HG03095 (cell line): ENCODE measurements at regions not wholly inside any gene's neighbourhood (a gene's known extent, or its start where the extent isn't known, plus 50 kb on each side); places are given as distances from the start of the nearest gene placed in this dataset.

Experiments
- ATAC-seq: cut with Tn5 transposase; IDR thresholded peaks from one replicate; pipeline ENCODE4 v1.9.1; 2021; ENCODE audit warnings: moderate library complexity; ENCODE audit not compliant: unreplicated experiment

GRCh38 chr5:27706832-27707231 lies 668.4 kb upstream of the CDH9 start:
- ATAC-seq, result no peak

DNA sequence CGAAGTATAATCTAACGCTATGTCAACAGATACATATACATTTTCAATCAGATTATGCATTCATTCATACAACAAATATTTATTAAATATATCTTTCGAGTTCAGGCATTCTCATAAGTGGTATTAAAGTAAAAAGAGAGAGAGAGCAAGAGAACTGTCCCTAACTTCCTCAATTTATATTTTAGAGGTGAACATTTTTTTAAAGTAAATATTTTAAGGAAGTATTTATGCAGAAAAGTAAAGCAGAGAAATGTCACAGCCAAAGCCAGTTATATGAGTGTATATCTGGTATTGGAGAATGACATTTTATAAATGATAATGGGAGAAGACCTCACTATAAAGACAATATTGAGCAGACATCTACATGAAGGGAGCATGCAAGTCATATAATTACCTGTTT lies 667.3 kb upstream of the CDH9 start:
- ATAC-seq, result no peak

- no peak for ATAC-seq
Measured at GRCh38 chr5:27701931-27702903, 663.8 kb upstream of the CDH9 start.

DNA sequence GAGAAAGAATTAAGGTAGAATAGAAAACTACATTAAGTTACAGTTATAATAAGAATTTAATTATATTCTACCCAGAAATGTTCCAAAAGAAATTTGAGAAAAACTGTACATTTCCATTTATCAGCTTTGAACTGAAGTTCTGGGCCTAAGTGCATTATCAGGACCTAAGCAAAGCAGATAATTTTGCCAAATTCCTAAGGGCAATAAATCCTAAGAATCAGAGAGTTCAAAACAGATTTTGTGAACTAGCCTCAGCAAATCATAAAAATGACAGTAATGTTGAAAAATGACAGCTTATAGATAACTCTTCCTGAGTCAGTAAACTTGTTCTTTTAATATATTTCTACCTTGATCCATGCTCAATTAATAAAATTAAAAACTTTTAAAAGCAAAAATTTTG lies 662.1 kb upstream of the CDH9 start:
- no peak for ATAC-seq

DNA sequence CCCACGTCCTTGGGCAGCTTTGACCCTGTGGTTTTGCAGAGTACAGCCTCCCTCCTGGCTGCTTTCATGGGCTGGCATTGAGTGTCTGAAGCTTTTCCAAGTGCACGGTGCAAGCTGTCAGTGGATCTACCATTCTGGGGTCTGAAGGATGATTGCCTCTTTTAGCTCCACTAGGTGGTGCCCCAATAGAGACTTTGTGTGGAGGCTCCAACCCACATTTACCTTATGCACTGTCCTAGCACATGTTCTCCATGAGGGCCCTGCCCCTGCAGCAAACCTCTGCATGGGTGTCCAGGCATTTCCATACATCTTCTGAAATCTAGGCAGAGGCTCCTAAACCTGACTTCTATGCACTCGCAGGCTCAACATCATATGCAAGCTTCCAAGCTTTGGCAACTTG lies 644.2 kb upstream of the CDH9 start:
- no peak for ATAC-seq

DNA sequence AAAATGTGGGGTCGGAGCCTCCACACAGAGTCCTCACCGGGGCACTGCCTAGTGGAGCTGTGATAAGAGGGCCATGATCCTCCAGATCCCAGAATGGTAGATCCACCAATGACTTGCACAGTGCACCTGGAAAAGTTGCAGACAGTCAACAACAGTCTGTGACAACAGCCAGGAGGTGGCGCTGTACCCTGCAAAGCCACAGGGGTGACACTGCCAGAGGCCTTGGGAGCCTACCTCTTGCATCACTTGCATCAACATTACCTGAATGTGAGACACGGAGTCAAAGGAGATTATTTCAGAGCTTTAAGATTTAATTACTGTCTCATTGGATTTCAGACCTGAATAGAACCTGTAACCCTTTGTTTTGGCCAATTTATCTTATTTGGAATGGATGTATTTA lies 614.1 kb upstream of the CDH9 start:
- ATAC-seq, result no peak

DNA sequence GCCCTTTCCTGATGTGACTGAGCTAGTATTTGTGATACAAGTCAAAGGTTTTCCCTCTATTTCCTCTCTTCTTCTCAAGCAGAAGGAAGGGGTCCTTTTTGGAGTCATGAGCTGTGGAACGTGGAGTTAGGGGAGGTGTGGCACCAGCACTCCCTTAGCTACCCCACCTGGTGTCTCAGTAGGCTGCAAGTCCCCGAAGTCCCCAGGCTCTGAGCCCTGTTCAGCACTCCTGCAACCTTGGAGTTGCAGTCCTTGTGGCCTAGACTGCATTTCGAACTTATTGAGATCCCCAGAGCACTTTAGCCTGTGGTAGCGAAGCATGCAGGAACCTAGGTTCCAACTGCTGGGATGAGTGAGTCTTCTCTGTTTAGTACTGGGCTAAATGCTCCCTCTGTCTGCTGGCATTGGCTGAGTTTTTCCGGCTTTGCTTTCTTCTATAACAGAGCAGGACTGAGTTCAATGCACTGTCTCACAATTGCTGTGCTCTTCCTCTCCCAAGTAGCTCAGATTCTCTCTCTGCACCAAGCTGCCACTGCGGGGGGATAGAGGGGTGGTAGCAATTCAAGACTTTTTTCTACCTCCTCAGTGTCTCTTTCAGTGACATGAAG lies 600.7 kb upstream of the CDH9 start:
- ATAC-seq, result no peak

DNA sequence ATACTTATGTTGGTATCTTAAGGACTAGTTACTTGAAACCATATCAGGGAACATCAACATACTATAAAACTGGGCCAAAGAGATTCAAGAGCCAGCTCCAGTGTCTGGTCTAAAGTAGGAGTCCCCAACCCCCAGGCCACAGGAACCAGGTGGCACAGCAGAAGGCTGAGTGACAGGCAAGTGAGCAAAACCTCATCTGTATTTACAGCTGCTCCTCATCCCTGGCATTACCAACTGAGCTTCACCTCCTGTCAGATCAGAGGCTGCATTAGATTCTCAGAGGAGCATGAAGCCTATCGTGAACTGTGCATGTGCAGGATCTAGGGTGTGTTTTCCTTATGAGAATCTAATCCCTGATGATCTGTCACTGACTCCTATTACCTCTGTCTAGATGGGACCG lies 581.6 kb upstream of the CDH9 start:
- no peak for ATAC-seq

- ATAC-seq, result no peak
Measured at GRCh38 chr5:27612161-27612560, 573.8 kb upstream of the CDH9 start.

- no peak for ATAC-seq
Measured at GRCh38 chr5:27608992-27609391, 570.6 kb upstream of the CDH9 start.

DNA sequence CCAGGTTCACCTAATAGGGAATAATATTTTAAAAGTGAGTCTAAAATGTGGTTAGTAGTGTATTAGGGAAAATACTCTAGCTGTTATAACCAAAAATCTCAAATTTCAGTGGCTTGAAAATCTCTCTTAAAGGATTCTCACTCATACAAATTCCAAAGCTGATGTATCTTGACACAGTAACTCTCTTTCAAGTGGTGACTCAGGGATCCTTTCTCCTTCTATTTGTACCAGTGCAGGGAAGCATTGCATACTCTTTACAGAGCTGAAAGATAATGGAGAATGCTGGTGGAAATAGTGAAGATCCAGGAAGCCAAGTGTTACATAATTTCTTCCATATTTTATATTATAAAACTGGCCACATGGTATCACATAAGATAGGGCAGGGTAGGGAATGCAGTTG lies 560.2 kb upstream of the CDH9 start:
- ATAC-seq, result no peak

DNA sequence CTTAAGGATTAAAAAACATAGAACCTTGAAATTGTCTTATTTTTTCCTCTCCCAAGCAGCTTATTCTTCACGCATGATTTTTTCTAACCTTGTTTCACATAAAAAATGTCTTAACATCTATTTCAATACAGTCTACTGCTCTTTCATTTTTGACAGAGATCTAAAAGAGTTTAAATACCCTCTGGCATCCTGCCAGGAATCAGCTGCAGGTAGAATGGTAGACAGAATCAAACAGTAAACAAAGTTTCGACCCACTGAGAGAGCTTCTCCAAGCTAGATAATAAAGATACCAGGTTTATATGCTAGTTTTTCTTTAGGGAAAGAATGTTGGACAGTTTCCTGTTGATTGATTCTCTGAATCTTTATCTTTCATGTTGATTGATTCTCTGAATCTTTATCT lies 555.8 kb upstream of the CDH9 start:
- ATAC-seq, result no peak

- ATAC-seq, result no peak
Measured at GRCh38 chr5:27592231-27592630, 553.8 kb upstream of the CDH9 start.

- no peak for ATAC-seq
Measured at GRCh38 chr5:27590503-27590902, 552.1 kb upstream of the CDH9 start.

DNA sequence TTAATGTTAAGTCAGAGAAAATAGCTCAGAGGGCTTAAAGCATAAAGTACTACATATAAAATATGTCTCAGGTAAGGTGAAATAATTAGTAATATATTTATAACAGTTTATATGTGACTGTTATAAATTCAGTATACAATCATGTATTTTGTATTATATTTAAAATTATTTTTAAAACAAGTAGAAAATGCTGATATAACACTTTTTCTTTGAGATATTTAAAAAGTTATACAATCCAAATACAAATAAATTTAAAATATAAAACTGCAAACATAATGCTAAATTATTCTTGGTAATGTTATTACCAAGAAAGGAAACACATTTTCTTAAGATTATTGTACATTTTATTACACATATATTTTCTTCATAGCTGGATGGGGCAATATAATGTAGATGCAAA lies 539.9 kb upstream of the CDH9 start:
- no peak for ATAC-seq

- no peak for ATAC-seq
Measured at GRCh38 chr5:27571681-27572080, 533.3 kb upstream of the CDH9 start.

GRCh38 chr5:27568811-27569210 lies 530.4 kb upstream of the CDH9 start:
- ATAC-seq, result no peak

DNA sequence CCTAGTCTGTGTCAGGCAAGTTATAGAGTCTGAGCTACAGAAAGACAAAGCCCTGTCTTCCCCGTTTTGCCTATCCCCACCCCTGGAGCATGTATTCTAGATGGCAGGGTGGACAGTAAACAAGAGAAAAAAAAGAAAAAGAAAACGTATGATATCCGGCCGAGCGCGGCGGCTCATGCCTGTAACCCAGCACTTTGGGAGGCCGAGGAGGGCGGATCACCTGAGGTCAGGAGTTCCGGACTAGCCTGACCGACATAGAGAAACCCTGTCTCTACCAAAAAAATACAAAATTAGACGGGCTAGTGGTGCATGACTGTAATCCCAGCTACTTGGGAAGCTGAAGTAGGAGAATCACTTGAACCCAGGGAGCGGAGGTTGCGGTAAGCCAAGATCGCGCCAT lies 523.0 kb upstream of the CDH9 start:
- no peak for ATAC-seq

DNA sequence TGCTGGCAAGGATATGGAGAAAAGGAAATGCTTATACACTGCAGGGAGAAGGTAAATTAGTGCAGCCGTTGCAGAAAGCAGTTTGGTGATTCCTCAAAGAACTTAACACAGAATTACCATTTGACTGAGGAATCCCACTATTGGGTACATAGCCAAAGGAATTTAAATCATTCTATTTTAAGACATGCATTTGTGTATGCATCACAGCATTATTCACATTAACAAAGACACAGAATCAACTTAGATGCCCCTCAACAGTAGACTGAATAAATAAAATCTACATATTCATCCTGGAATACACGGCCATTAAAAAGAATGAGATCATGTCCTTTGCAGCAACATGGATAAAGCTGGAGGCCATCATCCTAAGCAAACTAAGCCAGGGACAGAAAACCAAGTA lies 510.1 kb upstream of the CDH9 start:
- ATAC-seq, result no peak

GRCh38 chr5:27535031-27535557 lies 496.7 kb upstream of the CDH9 start:
- no peak for ATAC-seq

- no peak for ATAC-seq
Measured at GRCh38 chr5:27532305-27532704, 493.9 kb upstream of the CDH9 start.

DNA sequence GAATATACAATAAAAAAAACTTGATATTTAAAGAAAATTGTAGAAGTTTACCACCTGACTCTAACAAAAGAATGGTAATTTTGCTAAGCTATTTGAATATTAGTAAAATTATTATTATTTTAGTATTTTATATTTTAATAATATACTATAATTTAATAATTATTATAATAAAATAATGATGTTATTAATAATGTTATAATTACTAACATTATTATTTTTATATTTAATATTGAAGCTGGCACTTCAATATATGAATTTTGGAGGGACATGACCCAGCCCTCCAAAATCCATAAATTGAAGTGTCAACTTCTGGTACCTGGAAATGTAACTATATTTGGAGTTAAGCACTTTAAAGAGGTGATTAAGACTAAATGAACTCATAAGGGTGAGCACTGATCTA lies 486.1 kb upstream of the CDH9 start:
- ATAC-seq, result no peak
